Right atrium auricular region (tissue), 2 donors: ENCODE measurements at regions not wholly inside any gene's neighbourhood (a gene's known extent, or its start where the extent isn't known, plus 50 kb on each side); places are given as distances from the start of the nearest gene placed in this dataset.

Source experiments
- DNase-seq: peaks from one replicate; pipeline ENCODE4 v3.0.0-alpha.2; 2019; ENCODE audit warnings: low spot score
- H3K27ac ChIP-seq, 2 donors: fragments of 200-600 bp; sonication (generic); 1 replicate in 1 of 2; 2 replicates in 1 of 2; pipeline ENCODE4 v1.5.1; 2016 to 2019
- H3K27me3 ChIP-seq, 2 donors: fragments of 200-600 bp; sonication (generic); one replicate each; pipeline versions ENCODE4 v1.5.1 to v1.6.0; 2017 to 2019
- H3K36me3 ChIP-seq: fragments of 200-600 bp; sonication (generic); one replicate; pipeline ENCODE4 v1.5.1; 2016
- H3K4me1 ChIP-seq, 2 donors: fragments of 200-600 bp; sonication (generic); one replicate each; pipeline versions ENCODE4 v1.5.1 to v1.6.0; 2017 to 2019
- H3K4me3 ChIP-seq, 2 donors: fragments of 200-600 bp; sonication (generic); 1 replicate in 1 of 2; 2 replicates in 1 of 2; pipeline ENCODE4 v1.5.1; 2017 to 2019; ENCODE audit warnings: mild to moderate bottlenecking in 1 of 2, moderate library complexity in 1 of 2
- H3K9me3 ChIP-seq, 2 donors: fragments of 200-600 bp; sonication (generic); one replicate each; pipeline ENCODE4 v1.5.1; 2019
- CTCF ChIP-seq, 2 donors: fragments of 200-600 bp; sonication (generic); IDR thresholded peaks; one replicate each; pipeline ENCODE4 v1.5.1; 2019; ENCODE audit warnings: antibody characterized with exemption in 2 of 2

GRCh38 chr5:1729641-1730486 lies 69.8 kb downstream of the MRPL36 start:
- peak; percentile 52 for DNase-seq
- H3K4me1 ChIP-seq = no peaks in the 10 kb centered on the region
- H3K4me3 ChIP-seq = no peak overlapping the region
- no peaks in the 10 kb centered on the region for H3K36me3 ChIP-seq
- no peak overlapping the region for H3K27ac ChIP-seq
- no peak for TF ChIP-seq CTCF (IDR thresholded peaks at IDR 0.05)
- no peaks in the 10 kb centered on the region for H3K27me3 ChIP-seq
- no peaks in the 10 kb centered on the region for H3K9me3 ChIP-seq

- Histone ChIP-seq H3K27ac (no peak overlapping the region), H3K4me1 (no peaks in the 10 kb centered on the region), H3K9me3 (no peaks in the 10 kb centered on the region), H3K4me3 (no peak overlapping the region), H3K36me3 (no peaks in the 10 kb centered on the region), H3K27me3 (no peaks in the 10 kb centered on the region)
- TF ChIP-seq CTCF (IDR thresholded peaks at IDR 0.05) = no peak
- DNase-seq = peak; percentile 48
Measured at GRCh38 chr5:1728846-1729245, 70.8 kb downstream of the MRPL36 start.

GRCh38 chr5:1727571-1727970 lies 72.1 kb downstream of the MRPL36 start:
- H3K36me3 ChIP-seq = no peaks in the 10 kb centered on the region
- no peaks in the 10 kb centered on the region for H3K27me3 ChIP-seq
- peak; percentile 23 for DNase-seq
- no peak overlapping the region for H3K27ac ChIP-seq
- no peaks in the 10 kb centered on the region for H3K9me3 ChIP-seq
- TF ChIP-seq CTCF (IDR thresholded peaks at IDR 0.05) = no peak
- H3K4me1 ChIP-seq = no peaks in the 10 kb centered on the region
- H3K4me3 ChIP-seq = no peak overlapping the region

- TF ChIP-seq CTCF (IDR thresholded peaks at IDR 0.05) = no peak
- H3K27me3 ChIP-seq = no peaks in the 10 kb centered on the region
- H3K4me1 ChIP-seq = no peaks in the 10 kb centered on the region
- H3K36me3 ChIP-seq = no peaks in the 10 kb centered on the region
- no peak overlapping the region for H3K4me3 ChIP-seq
- DNase-seq = peak; percentile 40
- H3K27ac ChIP-seq = no peak overlapping the region
- H3K9me3 ChIP-seq = no peaks in the 10 kb centered on the region
Measured at GRCh38 chr5:1726956-1727355, 72.7 kb downstream of the MRPL36 start.

- Histone ChIP-seq H3K27me3 (no peaks in the 10 kb centered on the region), H3K27ac (no peak overlapping the region), H3K4me1 (no peaks in the 10 kb centered on the region), H3K36me3 (no peaks in the 10 kb centered on the region), H3K9me3 (no peaks in the 10 kb centered on the region), H3K4me3 (no peak overlapping the region)
- no peak for TF ChIP-seq CTCF (IDR thresholded peaks at IDR 0.05)
- DNase-seq = peak; percentile 36
Measured at GRCh38 chr5:1726469-1726865, 73.2 kb downstream of the MRPL36 start.
